ENCODE measurements at regions not wholly inside any gene's neighbourhood (a gene's known extent, or its start where the extent isn't known, plus 50 kb on each side); places are given as distances from the start of the nearest gene placed in this dataset.

GRCh38 chrX:112137276-112137675, 54.7 kb upstream of the TRPC5 start:
- no peak for DNase-seq (ENCODE audit: low spot score)

All from cerebellar cortex (tissue), 1 donor.